RPMI7951 (cell line): ENCODE measurements at regions not wholly inside any gene's neighbourhood (a gene's known extent, or its start where the extent isn't known, plus 50 kb on each side); places are given as distances from the start of the nearest gene placed in this dataset.

Experiments
- DNase-seq: peaks from one replicate; pipeline ENCODE4 v3.0.0-alpha.2; 2012; ENCODE audit warnings: low read depth

DNA sequence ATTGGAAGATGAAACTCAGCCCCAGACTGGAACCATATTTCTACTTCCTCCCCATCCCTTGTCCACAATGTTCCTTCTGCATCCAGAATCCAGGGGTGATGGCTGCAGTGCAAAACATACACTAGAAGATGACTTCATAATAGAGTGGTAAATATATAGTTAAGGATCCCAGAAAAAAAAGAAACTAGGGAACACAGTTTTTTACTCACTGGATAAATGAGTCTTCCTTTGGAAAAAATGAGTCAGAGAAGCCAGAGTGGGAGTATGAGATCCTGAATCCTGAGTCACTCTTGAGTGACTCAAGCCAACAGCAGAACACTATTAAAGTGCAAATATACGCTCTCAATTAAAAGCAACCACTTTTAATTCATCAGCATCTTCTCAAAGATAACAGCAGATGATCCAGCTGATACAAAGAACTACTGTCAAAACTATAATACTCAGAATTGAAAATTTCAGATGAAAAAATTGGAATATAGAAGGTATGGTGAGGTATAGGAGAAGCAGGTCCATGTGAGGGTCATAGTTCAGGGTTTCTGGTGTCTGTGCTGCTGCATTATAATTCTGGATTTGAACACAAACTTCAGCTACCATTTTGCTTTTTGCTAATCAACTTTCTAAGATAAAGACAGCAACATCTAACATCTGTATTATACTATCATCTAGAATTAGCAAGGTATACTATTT lies 987.2 kb upstream of the CDH2 start:
- DNase-seq: peak; percentile 93

DNA sequence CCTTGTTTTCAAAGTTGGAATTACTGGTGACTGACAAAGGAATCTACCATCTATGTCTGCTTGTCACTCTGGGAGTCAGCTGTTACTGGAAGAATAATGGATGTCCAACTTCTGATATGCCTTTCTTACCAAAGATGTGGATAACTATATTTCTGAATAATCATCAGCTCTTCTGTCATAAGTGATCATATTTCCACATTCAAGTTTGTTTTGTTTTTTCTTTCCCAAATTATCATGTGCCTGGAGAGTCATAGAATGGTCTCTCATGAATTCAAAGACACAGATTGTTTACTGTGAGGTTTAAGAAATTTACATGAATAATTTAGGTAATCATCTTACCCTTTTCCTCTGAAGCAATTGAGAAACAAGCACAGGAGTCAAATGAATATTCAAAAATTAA lies 986.7 kb upstream of the CDH2 start:
- no peak for DNase-seq

DNA sequence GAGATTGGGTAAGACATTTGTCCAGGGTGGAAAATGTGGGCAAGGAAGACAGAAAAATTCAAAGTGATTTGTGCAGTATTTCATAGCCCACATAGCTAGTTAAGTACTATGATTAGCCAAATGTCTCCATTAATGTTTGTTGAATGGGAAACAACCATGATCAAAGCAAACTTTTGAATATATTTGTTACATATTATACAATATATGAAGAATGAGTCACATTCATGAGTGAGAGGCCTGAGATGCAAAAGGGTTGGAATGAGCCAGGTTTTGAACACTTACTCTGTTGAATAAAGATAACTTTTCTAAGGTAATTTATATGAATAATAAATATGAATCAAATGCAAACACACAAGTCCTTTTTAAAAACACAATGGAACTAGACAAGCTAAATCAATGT lies 984.5 kb upstream of the CDH2 start:
- no peak for DNase-seq

DNA sequence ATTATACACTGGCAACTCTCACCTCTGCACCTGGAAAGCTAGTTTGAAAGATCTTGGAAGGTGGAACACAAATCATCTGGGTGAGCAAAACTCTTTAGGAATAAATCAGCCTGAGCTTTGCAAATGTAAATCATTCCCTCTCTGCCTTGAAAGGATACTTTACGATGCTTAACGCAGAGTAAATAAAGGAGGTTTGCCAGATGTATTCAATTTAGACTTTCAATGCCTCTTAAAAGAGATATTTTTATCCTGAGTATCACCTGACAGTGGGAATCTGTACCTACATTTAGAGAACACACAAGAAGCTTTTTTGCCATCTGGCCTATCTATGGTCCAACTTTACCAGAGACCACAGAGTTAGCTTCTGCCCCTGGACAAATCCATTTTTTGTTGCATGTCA lies 983.2 kb upstream of the CDH2 start:
- DNase-seq: no peak

DNA sequence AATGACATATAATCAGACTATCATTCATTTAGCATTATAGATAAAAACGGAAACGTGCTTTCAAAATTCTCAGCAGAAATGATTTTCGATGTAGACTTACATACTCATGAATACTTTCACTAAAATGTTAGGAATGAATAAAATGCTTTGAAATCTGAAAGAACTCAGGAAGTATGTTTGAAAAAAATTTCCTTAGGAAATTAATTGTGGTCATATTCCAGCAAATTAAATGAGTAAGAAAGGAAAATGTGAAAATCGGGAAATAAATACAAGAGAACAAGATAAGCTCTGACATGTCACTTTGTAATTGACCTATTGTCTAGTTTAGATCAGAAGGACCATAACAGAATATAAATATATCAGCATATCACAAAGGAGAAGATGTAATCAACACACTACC lies 981.0 kb upstream of the CDH2 start:
- no peak for DNase-seq

DNA sequence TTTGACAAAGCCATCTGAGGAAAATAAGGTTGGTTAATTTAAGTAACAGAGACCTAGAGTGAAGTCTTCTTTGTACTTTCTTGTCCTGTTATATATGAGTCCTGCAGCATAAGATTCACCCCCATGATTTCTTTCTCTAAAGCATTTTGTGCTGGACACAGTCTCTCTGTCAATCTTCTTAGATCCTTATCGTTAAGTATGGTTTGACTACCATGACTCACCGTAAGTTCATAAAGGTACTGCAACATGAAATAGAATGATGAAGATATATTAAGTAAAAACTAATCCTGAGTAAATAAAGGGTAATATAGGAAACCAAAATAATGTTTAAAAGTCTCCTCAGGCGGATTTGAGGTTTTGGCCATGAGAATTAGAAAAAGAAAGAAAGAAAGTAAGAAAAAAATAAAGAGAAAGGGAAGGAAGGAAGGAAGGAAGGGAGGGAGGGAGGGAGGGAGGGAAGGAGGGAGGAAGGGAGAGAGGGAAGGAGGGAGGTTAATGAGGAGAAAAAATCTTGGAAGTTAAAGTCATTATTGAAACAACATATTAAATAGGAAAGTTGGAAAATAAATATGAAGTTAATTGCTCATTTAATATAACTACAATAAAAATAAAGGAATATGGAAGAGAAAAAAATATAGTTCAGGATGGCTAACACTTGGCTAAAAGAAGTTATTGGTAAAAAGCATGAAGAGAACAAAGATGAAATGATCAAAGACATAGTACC lies 980.3 kb upstream of the CDH2 start:
- peak; percentile 56 for DNase-seq

DNA sequence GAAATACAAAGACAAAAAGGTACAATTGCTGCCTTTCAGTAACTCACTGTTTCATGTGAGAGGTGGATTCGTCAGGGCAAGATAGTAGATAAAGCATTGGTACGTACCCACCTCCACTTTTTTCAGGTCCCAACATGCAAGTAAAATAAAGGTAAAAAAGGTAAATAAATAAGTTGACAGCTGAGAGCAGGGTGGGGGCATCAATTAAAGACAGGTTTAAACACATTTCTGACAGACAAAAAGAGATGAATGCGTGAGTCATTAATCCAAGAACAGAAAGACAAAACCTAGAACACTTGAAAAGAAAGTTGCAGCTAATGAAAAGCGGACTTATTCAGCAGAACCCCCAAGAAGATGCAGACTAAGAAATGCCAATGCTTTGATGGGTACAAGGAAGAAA lies 979.6 kb upstream of the CDH2 start:
- no peak for DNase-seq

DNA sequence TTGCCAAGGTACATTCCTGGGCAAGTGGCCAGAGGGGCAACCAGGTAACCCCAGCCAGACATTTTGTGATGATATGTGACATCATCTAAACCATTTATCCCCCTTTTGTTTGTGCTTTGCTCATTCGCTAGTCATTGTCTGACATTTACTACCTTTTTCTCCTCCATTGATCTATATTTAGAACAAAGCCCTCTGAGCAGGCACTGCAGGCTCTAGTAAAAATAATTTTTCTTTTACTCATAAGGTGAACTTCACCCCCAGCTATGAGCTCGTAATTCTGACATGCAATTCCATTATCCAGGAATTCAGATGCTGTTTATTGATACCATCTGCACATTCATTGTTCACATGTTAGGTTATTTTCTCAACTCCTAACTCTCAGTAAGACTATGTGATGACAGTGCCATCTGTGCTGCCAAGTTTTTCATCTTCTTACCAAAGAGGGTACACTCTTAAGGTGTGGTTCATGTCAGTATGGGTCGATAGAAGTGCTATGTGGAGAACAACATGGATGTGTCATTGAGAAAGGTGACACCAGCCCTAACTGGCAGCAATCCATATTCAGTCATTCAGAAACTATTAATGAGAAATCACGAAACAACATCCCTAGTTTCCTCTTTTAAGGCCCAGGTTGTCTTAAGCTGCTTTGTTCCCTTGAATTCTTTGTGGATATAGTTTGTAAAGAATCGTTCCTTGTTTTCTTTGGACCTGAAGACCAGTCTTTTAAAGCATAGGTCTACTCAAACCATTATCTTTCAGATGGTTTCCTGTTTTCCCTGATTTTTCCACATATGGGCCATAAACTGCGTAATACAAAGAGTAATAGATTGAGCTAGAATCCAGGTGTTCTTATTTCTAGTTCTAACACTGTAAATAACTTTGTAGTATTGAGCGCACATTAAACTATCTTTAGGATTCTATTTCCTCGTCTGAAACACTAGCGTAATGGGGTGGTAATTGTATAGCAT lies 978.1 kb upstream of the CDH2 start:
- peak; percentile 66 for DNase-seq

DNA sequence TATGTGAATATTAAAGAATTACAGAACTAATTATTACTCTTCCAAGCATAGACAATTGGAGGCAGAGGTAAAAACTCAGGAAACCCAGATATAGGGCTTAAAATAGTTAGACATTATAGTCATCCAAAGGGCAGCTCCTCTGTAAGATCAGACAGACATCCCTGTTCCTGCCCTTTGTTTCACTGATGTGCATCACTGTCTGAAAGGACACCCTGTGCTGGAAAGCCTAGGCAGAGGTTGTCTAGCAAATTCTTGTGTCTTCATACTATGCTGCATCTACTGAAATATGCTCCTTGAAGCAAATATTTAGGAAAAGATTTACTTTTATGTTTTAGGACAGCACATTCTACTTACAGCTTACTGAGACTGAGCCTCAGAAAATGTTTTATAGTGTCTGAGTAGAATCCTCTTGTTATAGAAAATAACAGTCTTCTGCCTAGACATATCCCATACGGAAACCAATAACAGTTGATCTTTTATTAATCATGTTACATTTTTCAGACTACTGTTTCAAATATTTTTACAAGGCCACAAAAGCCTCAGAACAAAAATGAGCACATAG lies 977.3 kb upstream of the CDH2 start:
- no peak for DNase-seq

DNA sequence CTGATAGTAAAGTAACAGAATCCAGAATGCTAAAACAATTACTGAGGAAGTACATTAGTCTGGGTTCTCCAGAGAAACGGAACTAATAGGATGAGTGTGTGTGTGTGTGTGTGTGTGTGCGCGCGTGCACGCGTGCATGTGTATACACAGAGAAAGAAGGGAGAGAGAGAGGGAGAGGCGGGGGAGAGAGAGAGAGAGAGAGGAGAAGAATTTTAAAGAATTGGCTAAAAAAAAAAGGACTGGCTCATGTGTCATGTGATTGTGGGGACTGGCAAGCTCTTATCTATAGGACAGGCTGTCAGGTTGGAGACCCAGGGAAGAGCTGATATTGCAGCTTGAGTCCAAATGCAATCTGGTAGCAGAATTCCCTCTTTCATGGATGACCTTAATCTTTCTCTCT lies 976.2 kb upstream of the CDH2 start:
- DNase-seq: no peak

DNA sequence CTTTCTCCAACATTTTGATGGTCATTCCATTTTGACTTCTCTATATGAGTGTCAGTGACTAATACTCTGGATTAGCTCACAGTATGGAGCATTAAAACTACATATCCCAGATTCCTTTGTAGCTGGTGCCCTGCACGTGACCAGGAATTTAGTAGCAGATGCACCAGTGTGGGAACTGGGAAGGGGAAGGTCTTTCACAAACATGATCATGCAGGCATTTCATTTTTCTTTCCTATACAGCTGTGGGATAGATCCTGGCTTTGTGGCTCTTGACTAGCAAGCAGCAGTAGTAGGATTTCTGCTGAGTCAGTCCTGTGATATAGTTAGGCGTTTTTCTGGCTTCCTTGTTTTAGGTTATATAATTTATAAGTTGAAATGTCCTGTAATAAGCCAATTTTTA lies 971.0 kb upstream of the CDH2 start:
- DNase-seq: peak; percentile 69

DNA sequence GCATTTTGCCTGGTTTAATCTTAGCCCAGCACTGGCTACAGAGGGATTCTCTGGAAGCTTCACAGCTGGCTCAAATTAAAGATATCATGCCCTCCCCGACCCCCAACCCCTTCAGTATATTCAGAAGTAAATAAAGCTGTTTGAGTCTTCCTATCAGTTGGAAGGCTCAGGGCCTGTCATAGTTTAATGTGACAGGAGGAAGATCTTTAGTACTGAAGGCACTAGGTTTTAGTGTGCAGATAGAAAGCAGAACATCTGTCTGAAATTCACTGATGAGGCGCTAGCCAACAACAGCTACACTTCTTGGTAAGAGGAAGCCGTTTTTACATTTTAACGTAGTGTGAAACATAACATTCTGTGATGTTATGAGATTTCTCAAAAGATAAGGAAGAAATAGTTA lies 969.1 kb upstream of the CDH2 start:
- no peak for DNase-seq

DNA sequence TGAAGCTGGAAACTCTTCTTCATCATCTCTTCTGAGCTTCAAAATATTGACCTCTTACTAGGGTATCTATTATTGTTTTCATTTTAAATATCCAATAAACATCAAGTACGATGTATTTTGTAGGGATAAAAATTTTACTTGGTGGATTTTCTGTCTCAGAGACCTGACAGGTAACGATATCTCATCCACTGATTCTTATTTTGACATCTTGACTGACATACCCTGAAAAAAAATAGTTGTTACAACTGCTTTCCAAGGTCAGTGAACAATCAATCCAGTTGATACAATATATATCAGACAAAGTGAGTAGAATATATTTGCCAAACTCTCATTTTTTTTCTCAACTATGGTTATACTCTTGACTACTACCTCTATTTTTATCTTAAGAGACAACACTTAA lies 963.7 kb upstream of the CDH2 start:
- DNase-seq: no peak

DNA sequence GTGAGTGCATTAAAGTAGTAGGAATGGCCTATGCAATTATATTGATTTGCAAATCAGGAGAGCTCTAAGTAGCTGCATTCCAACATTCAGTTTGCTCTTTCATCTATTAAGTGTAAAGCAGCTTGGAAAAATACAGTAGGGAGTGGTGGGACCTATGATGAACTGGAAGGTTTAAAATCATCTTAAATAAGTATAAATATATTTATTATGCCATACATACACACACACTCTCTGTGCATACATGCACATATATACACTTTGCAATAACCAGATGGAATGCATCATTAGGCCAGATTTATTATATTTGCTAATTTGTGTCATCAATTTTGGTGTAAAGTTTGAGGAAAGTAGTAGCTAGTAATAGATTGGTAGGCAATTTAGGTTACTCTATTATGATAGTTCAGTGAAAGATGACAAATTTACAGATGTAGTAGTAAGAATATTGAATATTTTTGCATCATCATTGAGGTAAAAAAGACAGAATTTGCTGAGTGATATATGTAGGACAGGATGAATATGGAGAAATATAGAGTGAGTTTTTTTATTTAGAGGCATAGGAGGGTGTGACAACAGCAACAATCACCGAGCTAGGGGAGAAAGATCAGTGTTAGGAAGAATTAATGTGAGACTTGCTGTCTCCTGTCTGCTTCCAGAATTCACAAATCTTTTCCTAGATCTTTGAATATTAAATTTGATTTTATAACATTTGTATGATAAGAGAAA lies 961.0 kb upstream of the CDH2 start:
- DNase-seq: no peak

DNA sequence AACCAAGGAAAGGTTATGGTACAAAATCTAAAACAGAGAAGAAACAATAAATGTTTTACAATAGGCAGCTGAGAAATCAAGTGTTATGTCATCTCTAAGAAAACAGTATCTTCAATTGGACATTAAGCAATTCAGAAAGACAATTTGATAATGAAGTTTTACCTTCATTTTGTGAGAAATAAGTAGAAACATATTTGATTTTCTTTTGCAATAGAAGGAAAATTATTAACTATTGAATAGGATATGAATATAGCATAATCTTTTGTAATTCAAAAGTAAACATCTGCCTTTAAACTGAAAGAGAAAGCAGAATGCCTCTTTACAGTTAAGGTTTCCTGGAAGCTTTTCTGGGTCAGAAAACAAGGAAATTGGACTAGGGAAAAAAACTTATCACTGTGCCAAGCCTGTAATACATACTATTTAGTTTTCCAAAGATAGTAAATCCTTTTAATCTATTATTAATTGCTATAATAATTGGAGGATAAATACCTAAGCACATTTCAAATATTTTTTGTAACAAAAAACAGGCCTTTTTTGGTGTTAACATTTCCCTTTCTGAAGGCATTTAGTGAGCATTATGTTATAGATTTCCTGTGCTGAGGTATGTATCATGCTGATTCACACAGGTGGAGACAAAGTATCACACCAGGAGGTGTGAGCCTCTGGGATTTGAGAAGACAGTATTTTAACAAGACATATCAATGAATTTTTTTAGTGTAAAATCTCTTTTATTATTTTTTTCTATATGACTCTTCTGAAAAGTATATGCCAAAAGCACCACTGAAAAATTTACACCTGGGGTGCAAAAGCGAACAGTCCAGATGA lies 947.0 kb upstream of the CDH2 start:
- DNase-seq: peak; percentile 8

DNA sequence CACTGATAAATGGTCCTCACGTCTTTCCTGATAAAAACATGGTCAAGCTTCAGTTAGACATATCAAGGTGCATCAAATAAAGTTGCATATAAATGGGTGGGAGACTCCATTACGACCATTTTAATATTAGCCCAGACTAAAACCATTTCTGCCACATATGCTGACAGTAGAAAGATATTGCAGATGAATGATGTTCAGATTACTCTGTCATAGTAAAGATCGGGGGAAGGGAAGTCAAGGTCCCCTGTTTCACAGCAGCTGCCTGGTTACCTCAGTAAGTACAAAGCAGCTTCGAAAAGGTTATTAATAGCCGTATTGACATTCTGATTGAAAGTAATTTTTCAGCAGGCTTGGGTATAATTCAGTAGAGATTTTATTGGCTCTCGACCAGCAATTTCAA lies 927.7 kb upstream of the CDH2 start:
- no peak for DNase-seq

DNA sequence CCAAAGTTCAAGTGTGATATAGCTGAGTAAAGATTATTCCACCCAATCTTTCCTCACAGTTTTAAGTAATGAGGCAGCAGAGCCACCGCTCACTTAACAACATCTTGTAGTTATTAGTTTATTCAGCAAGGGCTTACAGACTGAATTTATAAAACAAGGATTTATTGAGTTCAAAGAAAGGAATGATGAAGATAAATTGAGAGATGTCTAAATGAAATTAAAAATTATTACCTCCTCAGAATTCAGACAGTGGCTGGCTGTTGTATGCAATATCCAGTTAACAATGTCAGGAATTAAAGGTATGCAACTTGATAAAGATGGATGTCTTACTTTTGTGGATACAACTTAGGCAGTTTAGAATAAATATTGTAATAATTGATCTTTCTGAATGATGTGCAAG lies 927.3 kb upstream of the CDH2 start:
- DNase-seq: no peak

DNA sequence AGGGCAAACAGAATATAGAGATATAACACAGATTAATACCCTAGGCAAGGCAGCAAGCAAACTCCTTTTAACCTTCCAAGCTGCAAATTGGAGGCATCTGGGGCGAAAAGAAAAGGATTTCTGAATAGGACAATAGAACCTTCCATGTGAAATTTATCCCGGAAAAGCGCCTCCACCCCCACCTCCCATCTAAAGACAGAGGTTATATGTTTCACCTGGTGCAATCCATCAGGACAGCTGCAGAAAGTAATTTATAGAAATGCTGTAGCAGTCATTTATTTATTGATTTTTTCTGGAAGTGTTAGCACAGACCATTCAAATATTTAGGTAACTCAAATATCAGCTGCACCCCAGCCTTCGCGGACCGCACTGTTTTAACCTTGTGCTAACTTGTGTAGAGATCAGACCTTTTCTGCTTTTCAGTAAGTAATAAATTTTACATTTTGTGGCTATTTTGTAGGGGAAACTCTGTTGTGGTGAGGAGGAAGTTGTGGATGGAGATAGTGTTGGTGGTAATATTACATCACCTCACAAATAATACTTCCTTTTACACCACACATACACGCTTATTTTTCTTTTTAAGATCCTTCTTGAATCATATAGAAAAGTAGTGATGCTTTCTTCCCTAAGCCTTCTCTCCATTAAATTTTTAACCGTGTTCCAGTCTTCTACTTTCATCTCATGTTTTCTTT lies 919.3 kb upstream of the CDH2 start:
- DNase-seq: no peak

DNA sequence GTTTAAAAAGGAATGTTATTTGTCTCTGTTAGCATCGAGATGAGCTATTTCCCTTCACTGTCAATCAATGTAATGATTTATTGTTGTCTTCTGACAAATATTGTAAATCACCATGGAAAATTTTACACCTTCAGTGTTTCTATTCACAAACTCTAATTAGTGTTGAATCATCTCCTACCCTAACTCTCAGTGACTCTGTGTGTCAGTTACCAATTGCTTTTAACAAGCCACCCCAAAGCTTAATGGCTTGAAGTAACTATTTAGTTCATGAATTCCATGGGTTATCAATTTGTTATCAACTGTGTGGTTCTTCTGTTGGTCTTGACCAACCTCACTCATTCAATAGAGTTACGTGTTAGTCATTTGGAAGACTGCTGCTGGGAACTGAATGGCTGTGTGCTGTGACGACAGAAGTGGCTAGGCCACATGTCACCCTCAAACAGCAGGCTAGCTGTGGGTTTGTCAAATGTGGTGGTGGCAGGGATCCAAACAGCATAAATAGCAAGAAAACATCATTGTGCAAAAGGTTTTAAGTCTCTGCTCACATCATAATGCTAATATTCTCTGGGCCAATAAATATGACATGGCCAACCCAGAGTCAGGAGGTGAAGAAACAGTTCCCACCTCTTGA lies 910.8 kb upstream of the CDH2 start:
- peak; percentile 4 for DNase-seq

DNA sequence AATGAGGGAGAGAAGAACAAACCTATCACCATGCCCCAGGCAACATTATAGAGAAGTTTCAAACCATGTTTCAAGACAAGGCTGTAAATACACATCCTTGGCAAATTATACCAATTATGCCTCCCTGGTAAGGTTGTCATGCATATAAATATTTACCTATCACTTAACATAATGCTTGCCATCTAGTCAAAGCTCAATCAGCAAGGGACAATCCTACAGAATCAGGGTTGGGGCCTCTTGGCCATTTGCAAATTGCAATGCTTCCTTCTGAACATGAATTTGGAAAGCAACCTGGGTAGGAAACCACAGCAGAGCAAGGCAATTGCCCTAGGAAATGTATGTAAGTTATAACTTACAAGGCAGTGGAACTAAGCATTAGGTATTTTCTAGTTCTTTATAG lies 907.2 kb upstream of the CDH2 start:
- no peak for DNase-seq
